GM12878 (cell line): ENCODE measurements at regions not wholly inside any gene's neighbourhood (a gene's known extent, or its start where the extent isn't known, plus 50 kb on each side); places are given as distances from the start of the nearest gene placed in this dataset.

ENCODE experiments used
- ATAC-seq: fragments of 200-7000 bp; cut with Tn5 transposase; 3 replicates; pipeline ENCODE4 v1.9.1; 2020; ENCODE audit warnings: mild to moderate bottlenecking, moderate library complexity
- BruUV-seq: library from RNA; stranded (reverse); fragments of 400-500 nt; replicated peaks from 2 replicates; lab custom pipeline; 2021; lab: Mats Ljungman, UMichigan
- CTCF ChIA-PET: fragments of 300-600 bp; sonication (Branson Sonifier 250); formaldehyde crosslinking; extraction: SDS; loops from one replicate; lab custom pipeline; 2021; ENCODE audit warnings: inconsistent platforms; lab: Yijun Ruan, JAX
- POLR2A ChIA-PET: fragments of 350-600 bp; formaldehyde crosslinking; extraction: SDS; loops from one replicate; lab custom pipeline; 2021; ENCODE audit warnings: inconsistent platforms; lab: Charles Lee
- RAD21 ChIA-PET: fragments of 300-600 bp; sonication (Branson Sonifier 250); formaldehyde crosslinking; loops from one replicate; lab custom pipeline; 2023; ENCODE audit warnings: antibody characterized with exemption; ENCODE audit not compliant: unreplicated experiment; lab: Charles Lee
- SMC1A ChIA-PET: fragments of 300-600 bp; sonication (Branson Sonifier 250); formaldehyde crosslinking; loops from one replicate; lab custom pipeline; 2023; ENCODE audit not compliant: unreplicated experiment, uncharacterized antibody; lab: Charles Lee
- DNase-seq: peaks from one replicate; pipeline ENCODE4 v3.0.0-alpha.2; 2011; ENCODE audit warnings: low read depth, low spot score
- FAIRE-seq: peaks from 3 replicates; lab custom pipeline; 2011; peaks lifted over from hg19 to GRCh38; lab: Jason Lieb, UNC
- H2AFZ ChIP-seq: 2 replicates; pipeline ENCODE4 v1.6.0; 2011; ENCODE audit warnings: low read depth, low read length, control low read depth; ENCODE audit not compliant: control insufficient read depth
- H3K27ac ChIP-seq: 2 replicates; pipeline ENCODE4 v1.5.1; 2011; ENCODE audit warnings: control low read depth; ENCODE audit not compliant: control insufficient read depth, insufficient read depth
- H3K27me3 ChIP-seq, 2 experiments: replicated peaks in 1 of 2; 2 replicates each; pipeline versions ENCODE4 v1.6.0 to v1.6.1; 2011; ENCODE audit warnings: low read length in 1 of 2; ENCODE audit not compliant: control insufficient read depth in 2 of 2, insufficient read depth in 2 of 2
- H3K36me3 ChIP-seq, 2 experiments: 2 replicates each; pipeline ENCODE4 v1.5.1; 2011; ENCODE audit warnings: low read length in 1 of 2; ENCODE audit not compliant: control insufficient read depth in 2 of 2, insufficient read depth in 2 of 2
- H3K4me1 ChIP-seq: 2 replicates; pipeline ENCODE4 v1.6.1; 2011; ENCODE audit warnings: mild to moderate bottlenecking, low read length, moderate library complexity, mixed read lengths; ENCODE audit not compliant: control insufficient read depth, insufficient read depth
- H3K4me2 ChIP-seq: 2 replicates; pipeline ENCODE4 v1.6.0; 2011; ENCODE audit warnings: control low read depth; ENCODE audit not compliant: control insufficient read depth, insufficient read depth
- H3K4me3 ChIP-seq: fragments of 200-600 bp; sonication (generic); 2 replicates; pipeline ENCODE4 v1.5.1; 2016
- H3K79me2 ChIP-seq: 2 replicates; pipeline ENCODE4 v1.6.0; 2011; ENCODE audit warnings: low read length; ENCODE audit not compliant: control insufficient read depth, insufficient read depth
- H3K9ac ChIP-seq: 2 replicates; pipeline ENCODE4 v1.8.0; 2011; ENCODE audit warnings: low read length, control low read depth, mixed read lengths; ENCODE audit not compliant: control insufficient read depth, insufficient read depth
- H3K9me3 ChIP-seq: replicated peaks from 3 replicates; pipeline ENCODE4 v1.5.1; 2011; ENCODE audit warnings: mild to moderate bottlenecking, low read length; ENCODE audit not compliant: control insufficient read depth, insufficient read depth
- H4K20me1 ChIP-seq: 2 replicates; pipeline ENCODE4 v1.6.0; 2011; ENCODE audit not compliant: control insufficient read depth, insufficient read depth
- CHD1 ChIP-seq: IDR thresholded peaks from 2 replicates; pipeline ENCODE4 v1.6.1; 2012; ENCODE audit warnings: low read depth, low read length, improper control_type of control experiment
- CHD2 ChIP-seq: IDR thresholded peaks from 2 replicates; pipeline ENCODE4 v1.6.1; 2011; ENCODE audit warnings: low read depth, low read length, improper control_type of control experiment, borderline replicate concordance
- FOS ChIP-seq: IDR thresholded peaks from 3 replicates; pipeline ENCODE4 v1.6.1; 2011; ENCODE audit warnings: borderline replicate concordance; ENCODE audit not compliant: insufficient read length; ENCODE audit errors: extremely low read depth
- HDAC6 ChIP-seq: fragments of 200-600 bp; sonication (generic); IDR thresholded peaks from one replicate; pipeline ENCODE4 v1.8.0; 2017; ENCODE audit warnings: antibody characterized with exemption; ENCODE audit not compliant: unreplicated experiment
- IKZF2 ChIP-seq, 2 experiments: fragments of 450-650 bp; IDR thresholded peaks; 2 replicates each; pipeline ENCODE4 v1.6.1; 2017; ENCODE audit warnings: mild to moderate bottlenecking in 2 of 2, moderate library complexity in 2 of 2
- MEF2A ChIP-seq: IDR thresholded peaks from 2 replicates; pipeline ENCODE4 v1.6.1; 2011; ENCODE audit warnings: low read depth, mild to moderate bottlenecking, low read length, moderate library complexity; ENCODE audit not compliant: insufficient read depth
- MEF2B ChIP-seq: fragments of 450-650 bp; IDR thresholded peaks from 2 replicates; pipeline ENCODE4 v1.6.1; 2018; ENCODE audit warnings: mild to moderate bottlenecking, moderate library complexity; ENCODE audit not compliant: partially characterized antibody, poor library complexity, severe bottlenecking
- POU2F2 ChIP-seq: IDR thresholded peaks from 3 replicates; pipeline ENCODE4 v1.6.1; 2011; ENCODE audit warnings: low read depth, mild to moderate bottlenecking, low read length, borderline replicate concordance
- RAD21 ChIP-seq: IDR thresholded peaks from 2 replicates; pipeline ENCODE4 v1.6.1; 2011; ENCODE audit warnings: mild to moderate bottlenecking, low read depth, low read length, moderate library complexity; ENCODE audit not compliant: insufficient read depth
- SIN3A ChIP-seq: IDR thresholded peaks from 2 replicates; pipeline ENCODE4 v1.6.1; 2012; ENCODE audit warnings: low read depth, low read length, improper control_type of control experiment
- TCF3 ChIP-seq: IDR thresholded peaks from 2 replicates; pipeline ENCODE4 v1.6.1; 2012; ENCODE audit warnings: low read depth, mild to moderate bottlenecking, low read length, borderline replicate concordance; ENCODE audit not compliant: insufficient read depth
- in situ Hi-C: fragments of 300-500 bp; cut with MboI; formaldehyde crosslinking; loops from 9 replicates; pipeline ENCODE4 v1.14.3; 2018; ENCODE audit warnings: mixed read lengths
- intact Hi-C: fragments of 100-400 bp; cut with micrococcal nuclease; formaldehyde crosslinking; loops from one replicate; pipeline ENCODE4 v1.14.2; 2022; ENCODE audit not compliant: unreplicated experiment
- TF ChIP-seq, protein P1 (sequence below): fragments of 450-650 bp; IDR thresholded peaks from 2 replicates; pipeline ENCODE4 v1.6.1; 2018; ENCODE audit warnings: borderline replicate concordance, mild to moderate bottlenecking; ENCODE audit not compliant: partially characterized antibody

DNA sequence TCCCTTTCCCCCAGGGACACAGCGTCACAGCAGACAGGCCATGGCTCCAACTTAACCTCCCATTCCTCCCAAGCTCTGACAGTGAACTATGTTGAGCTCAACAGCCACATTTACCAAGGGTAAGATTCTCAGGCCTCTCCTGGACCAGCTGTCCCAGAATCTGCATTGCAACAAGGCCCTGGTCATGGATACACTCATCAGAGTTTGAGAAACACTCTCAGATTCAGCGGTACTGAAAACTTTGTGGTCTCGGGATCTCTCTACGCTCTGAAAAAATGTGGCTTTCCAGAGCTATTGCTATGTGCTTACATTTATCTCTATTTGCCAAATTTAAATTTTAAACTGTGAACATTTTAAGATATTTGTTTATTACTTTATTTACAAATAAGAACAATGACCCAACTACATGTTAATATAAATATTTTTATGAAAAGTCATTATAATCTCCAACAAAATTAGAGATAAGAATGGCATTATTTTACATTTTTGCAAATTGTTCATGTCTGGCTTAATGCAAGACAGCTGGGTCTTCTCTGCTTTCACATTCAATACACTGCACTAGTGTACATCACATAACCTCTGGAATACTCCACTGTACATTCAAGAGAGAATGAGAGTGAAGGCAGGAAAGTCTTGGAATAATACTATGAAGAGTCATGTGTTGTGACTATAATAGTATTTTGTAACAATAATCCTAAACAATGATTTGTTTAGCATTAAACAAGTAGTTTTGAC is 190.9 kb upstream of the PITRM1 start (continued):
- TF ChIP-seq FOS = no peak
- no peak for TF ChIP-seq RAD21

DNA sequence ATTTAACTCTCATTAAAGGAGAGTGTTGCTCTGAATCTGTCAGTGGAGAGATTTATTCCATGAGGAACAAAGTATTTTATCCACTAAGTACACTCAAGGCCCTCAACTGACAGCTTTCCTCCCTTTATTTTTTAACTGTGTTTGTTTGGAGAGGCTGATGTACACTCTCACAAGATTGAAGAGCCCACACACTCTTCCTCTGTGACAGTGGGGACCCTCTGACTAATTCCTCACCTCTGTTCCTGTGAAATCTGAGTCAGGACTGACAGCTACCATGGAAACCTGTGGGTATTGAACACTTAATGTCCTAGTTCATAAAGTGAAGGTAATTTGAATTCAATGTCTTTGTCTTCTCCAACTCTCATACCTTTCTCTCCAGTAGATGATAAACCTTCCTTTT is 189.8 kb upstream of the PITRM1 start:
- Histone ChIP-seq H3K27me3 (no peaks in the 10 kb centered on the region), H4K20me1 (no peaks in the 10 kb centered on the region), H3K9ac (no peak overlapping the region), H3K4me3 (no peak overlapping the region), H3K79me2 (no peaks in the 10 kb centered on the region), H3K27ac (no peak overlapping the region), H3K9me3 (no peaks in the 10 kb centered on the region; the same call in 2 of the 3 replicates), H3K4me1 (no peaks in the 10 kb centered on the region), H2AFZ (no peak overlapping the region), H3K36me3 (no peaks in the 10 kb centered on the region), H3K4me2 (no peak overlapping the region)
- ChIA-PET POLR2A (no interaction called here), SMC1A (no interaction called here), RAD21 (no interaction called here), CTCF (no interaction called here)
- FAIRE-seq (no peak), ATAC-seq (no peak), DNase-seq (no peak)
- BruUV-seq = no TSS peak
- no peak for TF ChIP-seq CHD1
- TF ChIP-seq MEF2B = no peak
- no peak for TF ChIP-seq POU2F2
- no peak for TF ChIP-seq HDAC6
- TF ChIP-seq CHD2 = no peak
- TF ChIP-seq, protein P1, sequence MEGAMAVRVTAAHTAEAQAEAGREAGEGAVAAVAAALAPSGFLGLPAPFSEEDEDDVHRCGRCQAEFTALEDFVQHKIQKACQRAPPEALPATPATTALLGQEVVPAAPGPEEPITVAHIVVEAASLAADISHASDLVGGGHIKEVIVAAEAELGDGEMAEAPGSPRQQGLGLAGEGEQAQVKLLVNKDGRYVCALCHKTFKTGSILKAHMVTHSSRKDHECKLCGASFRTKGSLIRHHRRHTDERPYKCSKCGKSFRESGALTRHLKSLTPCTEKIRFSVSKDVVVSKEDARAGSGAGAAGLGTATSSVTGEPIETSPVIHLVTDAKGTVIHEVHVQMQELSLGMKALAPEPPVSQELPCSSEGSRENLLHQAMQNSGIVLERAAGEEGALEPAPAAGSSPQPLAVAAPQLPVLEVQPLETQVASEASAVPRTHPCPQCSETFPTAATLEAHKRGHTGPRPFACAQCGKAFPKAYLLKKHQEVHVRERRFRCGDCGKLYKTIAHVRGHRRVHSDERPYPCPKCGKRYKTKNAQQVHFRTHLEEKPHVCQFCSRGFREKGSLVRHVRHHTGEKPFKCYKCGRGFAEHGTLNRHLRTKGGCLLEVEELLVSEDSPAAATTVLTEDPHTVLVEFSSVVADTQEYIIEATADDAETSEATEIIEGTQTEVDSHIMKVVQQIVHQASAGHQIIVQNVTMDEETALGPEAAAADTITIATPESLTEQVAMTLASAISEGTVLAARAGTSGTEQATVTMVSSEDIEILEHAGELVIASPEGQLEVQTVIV = no peak
- TF ChIP-seq MEF2A = no peak
- TF ChIP-seq SIN3A = no peak
- TF ChIP-seq TCF3 = no peak
- no peak for TF ChIP-seq IKZF2 (IDR thresholded peaks at IDR 0.05)
- in situ Hi-C loops = no loop called here
- intact Hi-C loops = no loop called here
